ENCODE measurements at regions not wholly inside any gene's neighbourhood (a gene's known extent, or its start where the extent isn't known, plus 50 kb on each side); places are given as distances from the start of the nearest gene placed in this dataset.

GRCh38 chr16:86218479-86219170 is 291.7 kb upstream of the FOXF1 start:
- Histone ChIP-seq H3K4me1 (peaks cover 0 to 21% (median 2%) of the 10 kb centered on the region in 4 donors), H3K4me3 (no peak overlapping the region), H3K9me3 (no peaks in the 10 kb centered on the region), H3K27me3 (peaks cover 0 to 16% of the 10 kb centered on the region in 2 donors), H3K27ac (no peak overlapping the region), H3K36me3 (no peaks in the 10 kb centered on the region)
- 71 to 73% methylated on average over 9 of the region's 9 CpGs for WGBS, 2 donors
- TF ChIP-seq POLR2A (IDR thresholded peaks at IDR 0.05) (no peak), CTCF (IDR thresholded peaks at IDR 0.05) (no peak), EP300 (IDR thresholded peaks at IDR 0.05) (no peak)
- no peak for DNase-seq (ENCODE audit: low spot score in 2 of 2)

- WGBS, 2 donors, result 57 to 59% methylated on average over 22 of the region's 22 CpGs
- peak overlapping the region in 1 of 4 donors; percentile 26 for H3K27ac ChIP-seq
Measured at GRCh38 chr16:86219655-86220445, 290.5 kb upstream of the FOXF1 start.

GRCh38 chr16:86220561-86220960 is 289.8 kb upstream of the FOXF1 start:
- Histone ChIP-seq H3K27ac (peak overlapping the region in 1 of 4 donors; percentile 45), H3K9me3 (no peaks in the 10 kb centered on the region), H3K4me3 (no peak overlapping the region), H3K27me3 (peaks cover 0 to 16% of the 10 kb centered on the region in 2 donors), H3K36me3 (no peaks in the 10 kb centered on the region), H3K4me1 (peaks cover 0 to 15% (median 2%) of the 10 kb centered on the region in 4 donors)
- no peak for DNase-seq (ENCODE audit: low spot score in 2 of 2)
- TF ChIP-seq CTCF (IDR thresholded peaks at IDR 0.05), result no peak
- TF ChIP-seq POLR2A (IDR thresholded peaks at IDR 0.05), result no peak
- TF ChIP-seq EP300 (IDR thresholded peaks at IDR 0.05), result no peak

More at GRCh38 chr16:86219655-86220445, 290.5 kb upstream of the FOXF1 start:
- Histone ChIP-seq H3K4me1 (peaks cover 0 to 20% (median 2%) of the 10 kb centered on the region in 4 donors), H3K9me3 (no peaks in the 10 kb centered on the region), H3K36me3 (no peaks in the 10 kb centered on the region), H3K27me3 (peaks cover 0 to 16% of the 10 kb centered on the region in 2 donors), H3K4me3 (no peak overlapping the region)
- TF ChIP-seq EP300 (IDR thresholded peaks at IDR 0.05) (peak in 1 of 2 donors; percentile 4), POLR2A (IDR thresholded peaks at IDR 0.05) (no peak)
- DNase-seq (ENCODE audit: low spot score in 2 of 2), result no peak

- no peak for DNase-seq (ENCODE audit: low spot score in 2 of 2)
- no peaks in the 10 kb centered on the region for H3K36me3 ChIP-seq
- H3K4me3 ChIP-seq, result no peak overlapping the region
- WGBS, 2 donors, result 79 to 80% methylated on average over 8 of the region's 8 CpGs
- no peaks in the 10 kb centered on the region for H3K9me3 ChIP-seq
- peaks cover 0 to 15% (median 2%) of the 10 kb centered on the region in 4 donors for H3K4me1 ChIP-seq
- H3K27ac ChIP-seq, result peak overlapping the region in 1 of 4 donors; percentile 45
- TF ChIP-seq POLR2A (IDR thresholded peaks at IDR 0.05), result no peak
- no peak for TF ChIP-seq EP300 (IDR thresholded peaks at IDR 0.05)
- TF ChIP-seq CTCF (IDR thresholded peaks at IDR 0.05), result no peak
- peaks cover 0 to 16% of the 10 kb centered on the region in 2 donors for H3K27me3 ChIP-seq
Measured at GRCh38 chr16:86221085-86221484, 289.2 kb upstream of the FOXF1 start.

GRCh38 chr16:86222547-86222946 is 287.8 kb upstream of the FOXF1 start:
- no peak overlapping the region for H3K4me3 ChIP-seq
- no peak overlapping the region for H3K27ac ChIP-seq
- 36 to 40% methylated on average over 13 of the region's 13 CpGs for WGBS, 2 donors
- H3K27me3 ChIP-seq, result peaks cover 0 to 22% of the 10 kb centered on the region in 2 donors
- no peaks in the 10 kb centered on the region for H3K9me3 ChIP-seq
- peaks cover 0 to 15% (median 2%) of the 10 kb centered on the region in 4 donors for H3K4me1 ChIP-seq
- no peaks in the 10 kb centered on the region for H3K36me3 ChIP-seq
- no peak for TF ChIP-seq EP300 (IDR thresholded peaks at IDR 0.05)
- no peak for TF ChIP-seq CTCF (IDR thresholded peaks at IDR 0.05)
- no peak for TF ChIP-seq POLR2A (IDR thresholded peaks at IDR 0.05)
- no peak for DNase-seq (ENCODE audit: low spot score in 2 of 2)

Data from tibial nerve (tissue), 4 donors.